Peyer's patch (tissue), 4 donors: ENCODE measurements at regions not wholly inside any gene's neighbourhood (a gene's known extent, or its start where the extent isn't known, plus 50 kb on each side); places are given as distances from the start of the nearest gene placed in this dataset.

Experiments used
- CTCF ChIP-seq, 6 experiments: fragments of 450-650 bp in 4 of 6; fragments of 200-600 bp in 2 of 6; sonication (generic) in 1 of 6; IDR thresholded peaks; one replicate each; pipeline ENCODE4 v1.5.1; 2017 to 2019; ENCODE audit warnings: antibody characterized with exemption in 6 of 6, mild to moderate bottlenecking in 3 of 6, moderate library complexity in 1 of 6
- POLR2A ChIP-seq, 2 donors: fragments of 450-650 bp; IDR thresholded peaks; one replicate each; pipeline ENCODE4 v1.5.1; 2017; ENCODE audit warnings: antibody characterized with exemption in 2 of 2, mild to moderate bottlenecking in 2 of 2, moderate library complexity in 2 of 2

DNA sequence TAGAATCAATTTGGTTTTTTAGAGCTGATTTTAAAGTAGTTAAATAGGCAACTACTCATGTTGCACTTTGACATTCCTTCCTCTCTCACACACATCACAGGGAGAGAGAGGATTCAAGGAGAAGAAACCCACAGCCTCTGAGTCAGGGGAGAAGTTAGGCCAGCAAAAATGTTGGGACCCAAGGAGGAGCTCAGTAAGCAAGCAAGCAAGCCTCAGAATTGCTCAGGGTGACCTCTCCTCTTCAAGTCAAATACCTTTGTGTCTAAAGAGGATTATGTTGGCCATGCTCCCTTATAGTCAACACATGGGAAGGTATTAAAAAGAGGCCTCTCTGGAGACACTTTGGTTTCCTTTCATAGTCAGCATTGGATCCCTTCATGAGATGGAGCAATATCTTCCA lies 80.5 kb upstream of the WARS2 start:
- TF ChIP-seq CTCF (IDR thresholded peaks at IDR 0.05) = no peak
- TF ChIP-seq POLR2A (IDR thresholded peaks at IDR 0.05) = no peak
